Heart left ventricle (tissue), 16 donors: ENCODE measurements at regions not wholly inside any gene's neighbourhood (a gene's known extent, or its start where the extent isn't known, plus 50 kb on each side); places are given as distances from the start of the nearest gene placed in this dataset.
"Not testable (repeated sequence)": the region's sequence is repeated elsewhere in the genome, so short reads cannot be mapped to it uniquely, and the experiment has no call there.

Experiments
- ATAC-seq, 4 donors: fragments of 200-7000 bp; cut with Tn5 transposase; one replicate each; pipeline ENCODE4 v1.9.1; 2020 to 2022; ENCODE audit warnings: moderate library complexity in 4 of 4, mild to moderate bottlenecking in 3 of 4, moderate number of reproducible peaks in 1 of 4
- DNase-seq, 5 donors: peaks; one replicate each; pipeline ENCODE4 v3.0.0-alpha.2; 2020
- H3K27ac ChIP-seq, 12 donors: fragments of 200-600 bp; sonication (generic) in 4 of 12; one replicate each; pipeline versions ENCODE4 v1.5.0 to v1.8.0; 2016 to 2022; ENCODE audit warnings: mild to moderate bottlenecking in 2 of 12
- H3K27me3 ChIP-seq, 9 donors: fragments of 200-600 bp; sonication (generic) in 2 of 9; one replicate each; pipeline versions ENCODE4 v1.5.1 to v1.8.0; 2016 to 2022; ENCODE audit warnings: mild to moderate bottlenecking in 3 of 9
- H3K36me3 ChIP-seq, 9 donors: fragments of 200-600 bp; sonication (generic) in 2 of 9; one replicate each; pipeline versions ENCODE4 v1.5.0 to v1.8.0; 2018 to 2022; ENCODE audit warnings: mild to moderate bottlenecking in 2 of 9
- H3K4me1 ChIP-seq, 12 donors: fragments of 200-600 bp; sonication (generic) in 4 of 12; one replicate each; pipeline versions ENCODE4 v1.5.0 to v1.8.0; 2016 to 2022; ENCODE audit warnings: mild to moderate bottlenecking in 3 of 12
- H3K4me3 ChIP-seq, 12 donors: fragments of 200-600 bp; sonication (generic) in 4 of 12; one replicate each; pipeline versions ENCODE4 v1.5.0 to v1.8.0; 2017 to 2022; ENCODE audit warnings: mild to moderate bottlenecking in 9 of 12, moderate library complexity in 4 of 12
- H3K9me3 ChIP-seq, 12 donors: fragments of 200-600 bp; sonication (generic) in 4 of 12; one replicate each; pipeline versions ENCODE4 v1.5.0 to v1.8.0; 2016 to 2022; ENCODE audit warnings: mild to moderate bottlenecking in 1 of 12
- POLR2A ChIP-seq, 2 donors: fragments of 450-650 bp; IDR thresholded peaks; one replicate each; pipeline ENCODE4 v1.6.1; 2017; ENCODE audit warnings: antibody characterized with exemption in 2 of 2, mild to moderate bottlenecking in 2 of 2, moderate library complexity in 2 of 2
- whole genome bisulfite sequencing, 4 donors: extraction: QIAGEN DNeasy Blood & Tissue Kit in 2 of 4; methylation state at CpG; one replicate each; pipeline versions ENCODE4 v1.1.5 to v1.1.7; 2013 to 2018; 5-methylcytosine and 5-hydroxymethylcytosine counted together
- intact Hi-C, 10 donors: fragments of 100-400 bp; cut with DNase I; formaldehyde crosslinking; loops; one replicate each; pipeline versions ENCODE4 v1.11.1 to v1.14.2; 2022
- TF ChIP-seq, protein P1 (sequence below), 12 donors: fragments of 200-600 bp; sonication (generic) in 4 of 12; IDR thresholded peaks; one replicate each; pipeline versions ENCODE4 v1.5.0 to v1.8.0; 2018 to 2022; ENCODE audit warnings: antibody characterized with exemption in 12 of 12, mild to moderate bottlenecking in 5 of 12
- donor health status: ischemic (EF 13 %, LVEDD 7.1; RV severe dilation, severe dysfunction).
- donor health status: healthy with polysubstance abuse.
- donor health status: DM: no; HTN: yes; CAD: no.
- donor health status: DM: no; HTN: no; CAD: no.
- donor health status: ischemic (EF 25% LVEDD 6.9; RV normal size, moderate dysfunction).
- donor health status: ischemic (EF 25% LVEDD 5.7; RV mildly dilated, moderate dysfunction).
- donor health status: healthy.
- donor health status: DM: yes; HTN: yes; CAD: no.
- donor health status: ischemic (EF 35%, LVEDD 5.7; RV mildly dilated, moderate dysfunction).
- donor health status: nonischemic (EF 11% LVEDD 7.7; RV severe dilation, severe dysfunction).
- donor health status: DM: yes; HTN: yes; CAD: no.
- donor health status: PGD.
- donor health status: ischemic (EF 29% LVEDD 5.4; RV normal size, mild dysfunction).
- donor health status: nonischemic (EF 23%, LVEDD 6.1; RV moderate dilation, normal function).

DNA sequence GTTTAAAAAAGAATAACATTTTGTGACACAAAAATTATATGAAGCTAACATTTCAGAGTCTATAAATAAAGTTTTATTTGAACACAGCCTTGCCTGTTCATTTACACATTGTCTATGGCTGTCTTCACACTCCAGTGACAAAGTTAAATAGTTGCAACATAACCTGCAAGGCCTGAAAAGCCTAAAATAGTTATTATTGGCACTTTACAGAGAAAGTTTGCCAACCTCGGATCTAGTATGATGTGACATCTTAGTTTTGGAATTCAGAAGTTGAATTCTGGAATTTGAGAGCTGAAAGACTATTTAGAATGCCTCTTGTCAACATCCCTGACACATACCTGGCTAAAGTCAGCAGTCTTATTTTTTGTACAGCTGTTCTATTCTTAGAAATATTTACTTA lies 68.3 kb downstream of the DYRK2 start:
- intact Hi-C loops: loop anchor here in 2 of 10 donors (5.0 to 10.0 kb wide), 2 partner anchors 62 to 65 kb away; no protein-coding TSS in a partner anchor
- Histone ChIP-seq H3K27ac (peak overlapping the region in 10 of 12 donors; percentile 21 to 89 (median 72)), H3K36me3 (no peaks in the 10 kb centered on the region), H3K27me3 (no peaks in the 10 kb centered on the region), H3K9me3 (no peaks in the 10 kb centered on the region), H3K4me1 (peaks cover 0 to 30% (median 16%) of the 10 kb centered on the region in 12 donors), H3K4me3 (no peak overlapping the region)
- DNase-seq (no peak), ATAC-seq (peak in 2 of 4 donors; percentile 35 to 38)
- TF ChIP-seq, protein P1, sequence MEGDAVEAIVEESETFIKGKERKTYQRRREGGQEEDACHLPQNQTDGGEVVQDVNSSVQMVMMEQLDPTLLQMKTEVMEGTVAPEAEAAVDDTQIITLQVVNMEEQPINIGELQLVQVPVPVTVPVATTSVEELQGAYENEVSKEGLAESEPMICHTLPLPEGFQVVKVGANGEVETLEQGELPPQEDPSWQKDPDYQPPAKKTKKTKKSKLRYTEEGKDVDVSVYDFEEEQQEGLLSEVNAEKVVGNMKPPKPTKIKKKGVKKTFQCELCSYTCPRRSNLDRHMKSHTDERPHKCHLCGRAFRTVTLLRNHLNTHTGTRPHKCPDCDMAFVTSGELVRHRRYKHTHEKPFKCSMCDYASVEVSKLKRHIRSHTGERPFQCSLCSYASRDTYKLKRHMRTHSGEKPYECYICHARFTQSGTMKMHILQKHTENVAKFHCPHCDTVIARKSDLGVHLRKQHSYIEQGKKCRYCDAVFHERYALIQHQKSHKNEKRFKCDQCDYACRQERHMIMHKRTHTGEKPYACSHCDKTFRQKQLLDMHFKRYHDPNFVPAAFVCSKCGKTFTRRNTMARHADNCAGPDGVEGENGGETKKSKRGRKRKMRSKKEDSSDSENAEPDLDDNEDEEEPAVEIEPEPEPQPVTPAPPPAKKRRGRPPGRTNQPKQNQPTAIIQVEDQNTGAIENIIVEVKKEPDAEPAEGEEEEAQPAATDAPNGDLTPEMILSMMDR (IDR thresholded peaks at IDR 0.05): no peak
- no peak for TF ChIP-seq POLR2A (IDR thresholded peaks at IDR 0.05)
- 12 to 53% (median 36%) methylated on average over 1 of the region's 1 CpG for WGBS, 4 donors

GRCh38 chr12:67719303-67719702 lies 70.8 kb downstream of the DYRK2 start:
- H3K27me3 ChIP-seq, ATAC-seq, DNase-seq, H3K4me3 ChIP-seq, H3K9me3 ChIP-seq, H3K36me3 ChIP-seq: not testable (repeated sequence)
- WGBS, 4 donors: 65 to 90% (median 80%) methylated on average over 11 to 27 of the region's 30 CpGs
- Histone ChIP-seq H3K4me1 (peaks cover 0 to 35% (median 19%) of the 10 kb centered on the region in 12 donors), H3K27ac (peak overlapping the region in 9 of 12 donors; percentile 46 to 83 (median 76))
- intact Hi-C loops: loop anchor here in 2 of 10 donors (5.0 to 10.0 kb wide), 2 partner anchors 65 to 67 kb away; no protein-coding TSS in a partner anchor

DNA sequence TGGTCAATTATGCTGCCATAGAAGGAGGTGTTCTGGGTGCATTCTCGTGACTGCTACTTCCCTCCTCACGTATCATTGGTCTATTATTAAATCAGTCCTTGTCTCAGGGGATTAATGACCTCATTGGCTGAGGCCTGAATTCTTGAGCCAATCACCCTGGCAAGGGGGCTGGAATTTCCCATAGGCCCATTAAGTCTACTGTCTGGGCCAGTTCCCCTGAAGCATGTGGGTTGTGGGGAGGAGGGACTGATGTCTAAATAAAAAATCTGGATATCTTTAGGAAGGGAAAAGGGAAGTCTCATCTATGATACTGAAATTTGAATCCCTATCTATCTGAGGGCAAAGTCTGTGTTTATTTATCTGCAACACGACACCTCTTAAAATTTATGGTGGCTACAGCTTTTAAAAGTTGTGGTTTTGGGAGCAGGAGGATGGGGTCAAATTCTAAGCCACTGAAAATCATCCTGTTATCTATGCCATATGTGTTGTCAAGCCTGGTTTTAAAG lies 71.9 kb downstream of the DYRK2 start:
- no peak overlapping the region for H3K4me3 ChIP-seq
- peak overlapping the region in 11 of 12 donors; percentile 46 to 83 (median 65) for H3K27ac ChIP-seq
- TF ChIP-seq POLR2A (IDR thresholded peaks at IDR 0.05): no peak
- TF ChIP-seq, protein P1 (IDR thresholded peaks at IDR 0.05): no peak
- ATAC-seq (peak; percentile 62 to 84 (median 80)), DNase-seq (peak in 4 of 5 donors; percentile 52 to 70 (median 61))
- H3K9me3 ChIP-seq: no peaks in the 10 kb centered on the region
- no peaks in the 10 kb centered on the region for H3K36me3 ChIP-seq
- H3K27me3 ChIP-seq: no peaks in the 10 kb centered on the region
- intact Hi-C loops: loop anchor here in 6 of 10 donors (2.0 to 10.0 kb wide), 6 partner anchors 26 to 222 kb away; no protein-coding TSS in a partner anchor
- WGBS, 4 donors: 17 to 30% (median 24%) methylated on average over 2 to 3 of the region's 3 CpGs
- H3K4me1 ChIP-seq: peaks cover 0 to 35% (median 19%) of the 10 kb centered on the region in 12 donors

DNA sequence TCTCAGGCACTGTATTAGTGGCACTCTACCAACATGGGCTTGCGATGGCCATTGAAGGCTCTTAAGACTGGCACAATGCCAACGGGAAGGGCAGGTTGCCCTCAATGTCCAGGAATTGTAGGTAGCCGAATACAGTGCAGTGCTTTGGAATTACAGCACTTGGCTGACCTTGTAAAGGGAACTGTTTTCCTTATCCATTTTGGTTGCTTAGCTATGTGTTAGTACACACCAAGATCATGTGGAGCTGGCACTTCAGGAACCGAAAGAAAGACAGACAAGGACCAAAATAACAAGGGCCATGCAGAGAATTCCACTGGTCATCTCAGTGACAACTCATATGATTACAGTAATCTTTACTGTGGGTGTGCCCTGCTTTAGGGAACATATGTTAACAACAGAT lies 72.7 kb downstream of the DYRK2 start:
- ATAC-seq (peak; percentile 89 to 96 (median 91)), DNase-seq (peak in 4 of 5 donors; percentile 55 to 63 (median 58))
- Histone ChIP-seq H3K27me3 (no peaks in the 10 kb centered on the region), H3K9me3 (no peaks in the 10 kb centered on the region), H3K27ac (peak overlapping the region in 11 of 12 donors; percentile 32 to 83 (median 65)), H3K36me3 (no peaks in the 10 kb centered on the region), H3K4me1 (peaks cover 0 to 32% (median 19%) of the 10 kb centered on the region in 12 donors), H3K4me3 (no peak overlapping the region)
- TF ChIP-seq, protein P1 (IDR thresholded peaks at IDR 0.05): no peak
- TF ChIP-seq POLR2A (IDR thresholded peaks at IDR 0.05): no peak
- WGBS, 4 donors: 15 to 30% (median 26%) methylated on average over 4 of the region's 4 CpGs
- intact Hi-C loops: loop anchor here in 6 of 10 donors (2.0 to 10.0 kb wide), 6 partner anchors 26 to 221 kb away; no protein-coding TSS in a partner anchor
